ENCODE measurements at regions not wholly inside any gene's neighbourhood (a gene's known extent, or its start where the extent isn't known, plus 50 kb on each side); places are given as distances from the start of the nearest gene placed in this dataset.
A peak's percentile ranks its signal among the peaks of the same experiment; 100 is the strongest.
"Not testable (repeated sequence)": the region's sequence is repeated elsewhere in the genome, so short reads cannot be mapped to it uniquely, and the experiment has no call there.

DNA sequence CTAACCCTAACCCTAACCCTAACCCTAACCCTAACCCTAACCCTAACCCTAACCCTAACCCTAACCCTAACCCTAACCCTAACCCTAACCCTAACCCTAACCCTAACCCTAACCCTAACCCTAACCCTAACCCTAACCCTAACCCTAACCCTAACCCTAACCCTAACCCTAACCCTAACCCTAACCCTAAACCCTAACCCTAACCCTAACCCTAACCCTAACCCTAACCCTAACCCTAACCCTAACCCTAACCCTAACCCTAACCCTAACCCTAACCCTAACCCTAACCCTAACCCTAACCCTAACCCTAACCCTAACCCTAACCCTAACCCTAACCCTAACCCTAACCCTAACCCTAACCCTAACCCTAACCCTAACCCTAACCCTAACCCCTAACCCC lies 80.6 kb upstream of the PLEKHG4B start:
- not testable (repeated sequence) for ATAC-seq (replicated peaks in 1 of 2); H3K4me3 Mint-ChIP-seq; H3K27ac Mint-ChIP-seq; H3K9me3 Mint-ChIP-seq; H3K36me3 Mint-ChIP-seq (ENCODE audit: insufficient read depth in 2 of 2); H3K27me3 Mint-ChIP-seq (ENCODE audit: low read depth); H3K4me1 Mint-ChIP-seq (ENCODE audit: low read depth)
- peak in 1 of 2 donors; percentile 63 for DNase-seq

DNA sequence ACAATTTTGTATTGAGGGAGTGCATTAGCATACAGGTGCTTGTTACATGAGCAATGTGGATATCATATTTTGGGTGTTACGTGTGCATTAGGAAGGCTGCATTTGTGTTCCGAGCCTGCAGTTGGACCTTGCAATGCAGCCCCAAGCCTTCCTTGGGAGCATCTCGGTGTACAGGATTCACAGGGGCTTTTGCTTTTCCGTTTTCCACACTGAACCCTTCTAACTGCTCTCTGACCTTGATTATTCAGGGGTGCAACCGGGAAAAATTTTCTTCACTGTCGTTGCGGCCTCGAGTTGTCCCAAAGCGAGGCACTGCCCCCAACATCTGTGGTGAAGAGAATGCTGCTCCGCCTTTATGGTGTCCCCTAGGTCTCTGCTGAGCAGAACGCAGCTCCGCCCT lies 80.1 kb upstream of the PLEKHG4B start:
- ATAC-seq (replicated peaks in 1 of 2) (no peak), DNase-seq (no peak)
- H3K4me1 Mint-ChIP-seq (ENCODE audit: low read depth) = no peaks in the 10 kb centered on the region
- no peaks in the 10 kb centered on the region for H3K27me3 Mint-ChIP-seq (ENCODE audit: low read depth)
- no peak overlapping the region for H3K4me3 Mint-ChIP-seq
- no peak overlapping the region for H3K27ac Mint-ChIP-seq
- H3K36me3 Mint-ChIP-seq (ENCODE audit: insufficient read depth in 2 of 2) = no peaks in the 10 kb centered on the region
- H3K9me3 Mint-ChIP-seq = no peaks in the 10 kb centered on the region

DNA sequence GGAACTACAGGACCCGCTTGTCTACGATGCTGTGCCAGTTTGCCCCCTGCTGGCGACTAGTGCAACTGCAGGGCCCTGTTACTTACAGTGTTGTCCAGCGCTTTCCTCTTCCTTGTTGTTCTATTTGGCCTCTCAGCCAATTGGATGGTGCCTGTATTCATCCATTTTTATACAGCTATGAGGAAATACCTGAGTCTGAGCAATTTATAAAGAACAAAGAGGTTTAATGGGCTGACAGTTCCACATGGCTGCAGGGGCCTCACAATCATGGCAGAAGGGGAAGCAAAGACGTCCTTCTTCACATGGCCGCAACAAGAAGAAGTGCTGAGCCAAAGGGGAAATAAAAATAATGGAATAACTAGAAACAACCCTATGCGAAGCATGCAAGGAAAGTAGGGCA lies 78.7 kb upstream of the PLEKHG4B start:
- no peaks in the 10 kb centered on the region for H3K27me3 Mint-ChIP-seq (ENCODE audit: low read depth)
- no peak for DNase-seq
- ATAC-seq (replicated peaks in 1 of 2) = no peak
- H3K27ac Mint-ChIP-seq = no peak overlapping the region
- no peaks in the 10 kb centered on the region for H3K36me3 Mint-ChIP-seq (ENCODE audit: insufficient read depth in 2 of 2)
- no peaks in the 10 kb centered on the region for H3K9me3 Mint-ChIP-seq
- no peaks in the 10 kb centered on the region for H3K4me1 Mint-ChIP-seq (ENCODE audit: low read depth)
- no peak overlapping the region for H3K4me3 Mint-ChIP-seq

DNA sequence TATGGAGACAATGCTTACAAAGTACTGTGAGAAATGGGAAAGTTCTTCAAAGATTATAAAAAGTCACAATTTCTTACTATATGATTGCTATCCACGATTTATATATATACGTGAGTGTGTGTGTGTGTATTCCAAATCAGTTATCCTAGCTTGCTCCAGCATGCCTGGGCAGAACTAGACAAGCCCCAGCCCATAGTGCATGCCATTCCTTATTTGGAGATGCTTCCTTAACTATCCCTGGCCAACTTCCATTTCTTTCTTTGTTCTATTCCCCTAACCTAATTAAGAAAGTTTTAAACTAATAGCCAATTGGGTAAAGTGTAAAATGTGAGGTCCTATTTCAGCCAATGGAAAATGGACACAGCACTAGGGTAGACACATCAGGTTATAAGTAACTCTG lies 77.3 kb upstream of the PLEKHG4B start:
- H3K4me3 Mint-ChIP-seq; H3K27me3 Mint-ChIP-seq (ENCODE audit: low read depth); DNase-seq; H3K9me3 Mint-ChIP-seq; H3K36me3 Mint-ChIP-seq (ENCODE audit: insufficient read depth in 2 of 2); H3K4me1 Mint-ChIP-seq (ENCODE audit: low read depth); H3K27ac Mint-ChIP-seq; ATAC-seq (replicated peaks in 1 of 2): not testable (repeated sequence)

DNA sequence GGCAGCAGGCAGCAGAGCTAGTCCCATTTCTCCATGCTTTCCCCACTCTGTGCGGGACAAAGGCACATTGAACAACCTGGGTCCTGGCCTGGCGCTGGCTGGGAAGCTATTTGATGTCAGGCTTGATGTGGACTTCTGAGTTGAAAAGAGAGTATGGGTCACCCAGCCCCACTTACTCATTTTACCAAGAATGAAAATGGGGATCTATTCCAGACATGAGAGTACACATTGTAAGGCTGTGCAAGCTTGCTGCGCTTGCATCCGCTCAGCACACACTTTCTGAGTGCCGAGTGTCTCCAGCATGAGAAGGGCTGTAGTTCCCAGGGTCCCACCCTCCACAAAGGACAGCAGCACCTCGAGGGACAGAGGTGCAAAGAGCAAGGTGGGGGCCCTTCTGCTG lies 71.7 kb upstream of the PLEKHG4B start:
- peaks cover 33% of the 10 kb centered on the region for H3K27me3 Mint-ChIP-seq (ENCODE audit: low read depth)
- H3K4me1 Mint-ChIP-seq (ENCODE audit: low read depth); ATAC-seq (replicated peaks in 1 of 2); H3K27ac Mint-ChIP-seq; H3K9me3 Mint-ChIP-seq; H3K36me3 Mint-ChIP-seq (ENCODE audit: insufficient read depth in 2 of 2); H3K4me3 Mint-ChIP-seq; DNase-seq: not testable (repeated sequence)

DNA sequence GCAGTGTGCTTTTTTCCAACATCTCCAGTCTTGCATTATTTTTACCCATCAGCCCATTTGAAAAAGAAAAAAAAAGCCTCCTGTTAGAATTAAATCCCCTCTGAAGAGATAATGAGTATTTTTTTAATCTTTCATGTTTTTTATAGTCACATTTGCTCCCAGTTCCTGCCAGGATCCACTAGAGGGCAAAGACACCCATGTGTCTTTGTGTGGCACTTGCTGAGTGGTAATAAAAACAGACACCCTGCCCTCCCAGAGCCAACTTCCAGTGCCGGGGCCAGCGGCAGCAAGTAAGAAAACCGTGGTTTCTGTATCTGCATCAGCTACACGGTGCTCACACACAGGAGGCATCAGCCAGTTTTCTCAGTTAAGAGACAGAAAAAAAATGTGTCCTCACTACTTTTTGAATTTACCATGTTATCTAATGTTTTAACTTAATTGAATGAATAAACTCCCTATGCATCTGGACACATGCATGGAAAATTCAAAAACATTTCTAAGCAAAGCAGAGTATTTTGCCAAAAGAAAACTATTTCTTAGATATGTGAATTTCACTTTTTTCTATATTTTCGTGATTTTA lies 70.2 kb upstream of the PLEKHG4B start:
- ATAC-seq (replicated peaks in 1 of 2) (no peak), DNase-seq (no peak)
- Mint-ChIP-seq H3K4me1 (ENCODE audit: low read depth) (no peaks in the 10 kb centered on the region), H3K27me3 (ENCODE audit: low read depth) (peaks cover 33% of the 10 kb centered on the region), H3K27ac (no peak overlapping the region), H3K9me3 (peaks cover 2 to 4% of the 10 kb centered on the region in 2 donors), H3K36me3 (ENCODE audit: insufficient read depth in 2 of 2) (no peaks in the 10 kb centered on the region), H3K4me3 (no peak overlapping the region)

DNA sequence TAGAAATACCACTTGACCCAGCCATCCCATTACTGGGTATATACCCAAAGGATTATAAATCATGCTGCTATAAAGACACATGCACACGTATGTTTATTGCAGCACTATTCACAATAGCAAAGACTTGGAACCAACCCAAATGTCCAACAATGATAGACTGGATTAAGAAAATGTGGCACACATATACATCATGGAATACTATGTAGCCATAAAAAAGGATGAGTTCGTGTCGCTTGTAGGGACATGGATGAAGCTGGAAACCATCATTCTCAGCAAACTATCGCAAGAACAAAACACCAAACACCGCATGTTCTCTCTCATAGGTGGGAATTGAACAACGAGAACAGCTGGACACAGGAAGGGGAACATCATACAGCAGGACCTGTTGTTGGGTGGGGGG lies 68.1 kb upstream of the PLEKHG4B start:
- not testable (repeated sequence) for H3K27ac Mint-ChIP-seq; ATAC-seq (replicated peaks in 1 of 2); H3K4me3 Mint-ChIP-seq; H3K9me3 Mint-ChIP-seq; H3K36me3 Mint-ChIP-seq (ENCODE audit: insufficient read depth in 2 of 2); H3K4me1 Mint-ChIP-seq (ENCODE audit: low read depth); DNase-seq
- peaks cover 33% of the 10 kb centered on the region for H3K27me3 Mint-ChIP-seq (ENCODE audit: low read depth)

DNA sequence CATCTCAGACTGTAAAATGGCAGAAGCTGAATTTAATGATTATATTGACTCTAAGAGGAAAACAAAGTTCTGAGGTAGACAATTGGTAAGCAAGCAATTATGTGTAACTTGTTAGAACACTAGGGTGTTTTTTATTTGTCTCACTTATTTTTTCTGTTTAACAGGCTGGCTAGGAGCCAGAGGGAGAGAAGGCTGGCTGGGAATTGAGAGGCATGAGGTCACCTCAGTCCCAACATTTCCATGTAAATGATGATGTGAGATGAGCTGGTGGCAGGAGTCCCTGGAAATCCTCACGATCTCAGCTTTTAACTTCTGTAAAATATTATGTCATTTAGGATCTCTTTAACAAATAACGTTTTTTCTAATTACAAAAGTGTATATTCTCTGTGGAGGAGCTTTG lies 66.9 kb upstream of the PLEKHG4B start:
- DNase-seq; H3K36me3 Mint-ChIP-seq (ENCODE audit: insufficient read depth in 2 of 2); H3K27ac Mint-ChIP-seq; H3K9me3 Mint-ChIP-seq; H3K4me3 Mint-ChIP-seq; H3K4me1 Mint-ChIP-seq (ENCODE audit: low read depth); ATAC-seq (replicated peaks in 1 of 2): not testable (repeated sequence)
- peaks cover 31% of the 10 kb centered on the region for H3K27me3 Mint-ChIP-seq (ENCODE audit: low read depth)

DNA sequence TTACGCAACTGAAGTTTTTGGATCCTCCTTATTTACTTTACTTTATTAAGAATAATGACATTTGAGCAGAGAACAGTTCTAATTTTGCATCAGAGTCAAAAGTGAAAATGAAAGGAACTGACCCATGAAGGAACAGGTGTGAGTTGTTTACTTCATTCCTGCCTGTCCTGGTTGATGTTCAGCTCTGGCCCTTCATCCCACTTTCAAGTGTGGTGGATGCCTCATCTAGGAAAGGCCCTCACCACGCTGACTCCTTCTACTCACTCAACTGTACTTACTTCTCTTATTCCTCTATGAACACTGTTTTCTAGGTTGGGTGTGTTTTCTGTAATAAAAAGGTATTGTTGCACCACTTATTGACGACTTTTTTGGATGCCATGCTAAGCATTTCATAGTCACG lies 61.8 kb upstream of the PLEKHG4B start:
- no peak for ATAC-seq (replicated peaks in 1 of 2)
- no peak overlapping the region for H3K27ac Mint-ChIP-seq
- peaks cover 22% of the 10 kb centered on the region for H3K27me3 Mint-ChIP-seq (ENCODE audit: low read depth)
- H3K4me3 Mint-ChIP-seq = no peak overlapping the region
- no peaks in the 10 kb centered on the region for H3K4me1 Mint-ChIP-seq (ENCODE audit: low read depth)
- DNase-seq = no peak
- peaks cover 4 to 5% of the 10 kb centered on the region in 2 donors for H3K9me3 Mint-ChIP-seq
- peaks cover 3 to 6% of the 10 kb centered on the region in 2 donors for H3K36me3 Mint-ChIP-seq (ENCODE audit: insufficient read depth in 2 of 2)

DNA sequence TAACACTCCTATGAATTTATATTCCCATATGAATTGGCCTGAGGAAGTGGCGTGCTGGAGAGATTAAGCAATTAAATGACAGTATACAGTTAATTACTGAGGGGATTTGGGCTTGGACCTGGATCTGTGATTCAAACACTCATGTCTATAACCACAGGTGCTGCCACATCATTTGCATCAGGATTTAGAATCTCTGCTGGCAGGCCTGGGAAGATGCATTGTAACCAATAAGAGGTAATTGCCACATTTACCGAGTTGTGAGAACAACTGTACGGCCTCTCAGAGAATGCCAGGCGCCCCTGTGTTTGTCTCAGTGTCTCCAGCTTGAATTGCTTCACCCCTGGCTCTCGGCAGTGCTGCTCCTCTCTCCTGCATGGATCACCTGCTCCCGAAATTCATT lies 61.4 kb upstream of the PLEKHG4B start:
- ATAC-seq (replicated peaks in 1 of 2); H3K4me3 Mint-ChIP-seq; H3K27ac Mint-ChIP-seq; H3K9me3 Mint-ChIP-seq; H3K4me1 Mint-ChIP-seq (ENCODE audit: low read depth); DNase-seq; H3K36me3 Mint-ChIP-seq (ENCODE audit: insufficient read depth in 2 of 2): not testable (repeated sequence)
- H3K27me3 Mint-ChIP-seq (ENCODE audit: low read depth) = peaks cover 23% of the 10 kb centered on the region

DNA sequence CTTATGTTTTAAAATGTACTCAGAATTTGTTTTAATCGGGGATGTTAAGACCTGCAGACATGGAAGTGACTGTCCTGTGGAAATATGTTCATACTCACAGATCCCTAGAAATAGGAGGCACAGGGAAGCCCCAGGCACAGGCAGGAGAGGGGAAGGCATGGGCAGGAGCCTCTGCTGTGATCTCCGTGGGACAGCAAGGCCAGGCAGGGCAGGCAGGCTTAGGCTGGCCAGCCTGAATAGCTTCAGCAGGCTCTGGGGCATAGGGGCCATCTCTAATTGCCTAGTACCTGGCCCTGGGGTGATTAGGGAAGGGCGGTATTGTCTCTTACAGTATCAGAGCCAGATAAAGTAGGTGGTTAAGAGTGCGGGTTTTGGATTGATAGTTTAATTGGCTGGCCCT lies 59.8 kb upstream of the PLEKHG4B start:
- Mint-ChIP-seq H3K36me3 (ENCODE audit: insufficient read depth in 2 of 2) (peaks cover 3 to 6% of the 10 kb centered on the region in 2 donors), H3K4me3 (no peak overlapping the region), H3K27me3 (ENCODE audit: low read depth) (peaks cover 23% of the 10 kb centered on the region), H3K27ac (no peak overlapping the region), H3K4me1 (ENCODE audit: low read depth) (no peaks in the 10 kb centered on the region), H3K9me3 (peaks cover 2 to 4% of the 10 kb centered on the region in 2 donors)
- no peak for ATAC-seq (replicated peaks in 1 of 2)
- no peak for DNase-seq

DNA sequence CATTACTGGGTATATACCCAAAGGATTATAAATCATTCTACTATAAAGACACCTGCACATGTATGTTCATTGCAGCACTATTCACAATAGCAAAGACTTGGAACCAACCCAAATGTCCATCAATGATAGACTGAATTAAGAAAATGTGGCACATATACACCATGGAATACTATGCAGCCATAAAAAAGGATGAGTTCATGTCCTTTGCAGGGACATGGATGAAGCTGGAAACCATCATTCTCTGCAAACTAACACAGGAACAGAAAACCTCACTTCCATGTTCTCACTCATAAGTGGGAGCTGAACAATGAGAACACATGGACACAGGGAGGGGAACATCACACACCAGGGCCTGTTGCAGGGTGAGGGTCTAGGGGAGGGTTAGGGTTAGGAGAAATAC lies 56.4 kb upstream of the PLEKHG4B start:
- peaks cover 39% of the 10 kb centered on the region for H3K27me3 Mint-ChIP-seq (ENCODE audit: low read depth)

DNA sequence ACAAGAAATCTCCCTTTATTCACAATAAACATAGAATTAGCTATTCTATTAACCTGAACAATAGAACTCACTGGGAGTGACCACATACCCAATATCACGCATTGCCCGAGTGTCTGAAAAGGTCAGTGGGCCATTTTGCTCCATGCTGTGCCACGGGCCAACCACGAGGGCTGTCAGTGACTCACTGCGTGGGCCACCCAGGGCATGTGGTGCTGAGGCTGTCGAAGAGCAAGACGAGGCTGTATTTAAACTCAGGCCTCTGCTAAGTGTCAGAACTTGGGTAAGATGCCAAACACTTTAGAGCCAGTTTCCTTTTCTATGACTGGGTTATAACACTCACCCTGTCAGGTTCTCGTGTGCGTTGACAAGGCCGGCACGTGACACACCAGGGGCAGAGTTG lies 54.8 kb upstream of the PLEKHG4B start:
- peaks cover 34% of the 10 kb centered on the region for H3K27me3 Mint-ChIP-seq (ENCODE audit: low read depth)
- not testable (repeated sequence) for H3K9me3 Mint-ChIP-seq

More for the DNA sequence above, 56.4 kb upstream of the PLEKHG4B start:
- ATAC-seq (replicated peaks in 1 of 2); H3K4me1 Mint-ChIP-seq (ENCODE audit: low read depth); DNase-seq; H3K9me3 Mint-ChIP-seq; H3K4me3 Mint-ChIP-seq; H3K36me3 Mint-ChIP-seq (ENCODE audit: insufficient read depth in 2 of 2); H3K27ac Mint-ChIP-seq: not testable (repeated sequence)

DNA sequence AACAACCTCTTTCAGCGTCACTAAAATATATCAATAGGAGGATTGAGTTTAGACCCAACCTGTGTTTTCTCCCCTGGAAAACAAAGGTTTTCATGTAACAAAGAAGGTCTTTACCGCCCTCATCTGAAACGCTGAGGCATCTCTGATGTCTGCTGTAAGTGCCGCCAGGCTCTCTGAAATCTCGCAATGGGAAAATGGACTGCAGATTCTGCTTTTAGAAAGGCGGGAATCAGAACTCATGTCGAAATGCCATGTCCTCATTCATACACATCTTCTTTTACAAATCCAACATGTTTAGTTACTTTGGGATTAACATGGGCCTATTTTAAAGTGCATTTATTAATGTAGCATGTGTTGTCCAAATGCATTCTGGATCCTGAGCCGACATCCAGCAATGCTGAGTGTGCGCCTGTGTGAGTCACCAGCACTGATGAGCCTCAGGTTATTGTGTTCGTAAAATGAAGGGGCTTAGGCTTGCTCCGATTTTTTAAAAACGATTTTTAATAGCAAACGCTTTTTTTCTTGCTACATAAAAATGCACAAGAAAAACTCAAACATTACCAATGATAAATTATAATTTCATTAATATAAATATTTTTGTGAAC lies 51.9 kb upstream of the PLEKHG4B start:
- no peak for ATAC-seq (replicated peaks in 1 of 2)
- no peak for DNase-seq
- Mint-ChIP-seq H3K4me1 (ENCODE audit: low read depth) (no peaks in the 10 kb centered on the region), H3K27me3 (ENCODE audit: low read depth) (peaks cover 23% of the 10 kb centered on the region), H3K9me3 (no peaks in the 10 kb centered on the region), H3K4me3 (no peak overlapping the region), H3K36me3 (ENCODE audit: insufficient read depth in 2 of 2) (no peaks in the 10 kb centered on the region), H3K27ac (no peak overlapping the region)

More for the DNA sequence above, 54.8 kb upstream of the PLEKHG4B start:
- H3K36me3 Mint-ChIP-seq (ENCODE audit: insufficient read depth in 2 of 2); H3K27ac Mint-ChIP-seq; ATAC-seq (replicated peaks in 1 of 2); H3K4me3 Mint-ChIP-seq; H3K4me1 Mint-ChIP-seq (ENCODE audit: low read depth); DNase-seq: not testable (repeated sequence)

Measured in activated T-cell treated with anti-CD3 and anti-CD28 coated beads, Interleukin-2, amount 50 U/mL, for 72 hours (primary cell).